ENCODE measurements at regions not wholly inside any gene's neighbourhood (a gene's known extent, or its start where the extent isn't known, plus 50 kb on each side); places are given as distances from the start of the nearest gene placed in this dataset.
A peak's percentile ranks its signal among the peaks of the same experiment; 100 is the strongest.

DNA sequence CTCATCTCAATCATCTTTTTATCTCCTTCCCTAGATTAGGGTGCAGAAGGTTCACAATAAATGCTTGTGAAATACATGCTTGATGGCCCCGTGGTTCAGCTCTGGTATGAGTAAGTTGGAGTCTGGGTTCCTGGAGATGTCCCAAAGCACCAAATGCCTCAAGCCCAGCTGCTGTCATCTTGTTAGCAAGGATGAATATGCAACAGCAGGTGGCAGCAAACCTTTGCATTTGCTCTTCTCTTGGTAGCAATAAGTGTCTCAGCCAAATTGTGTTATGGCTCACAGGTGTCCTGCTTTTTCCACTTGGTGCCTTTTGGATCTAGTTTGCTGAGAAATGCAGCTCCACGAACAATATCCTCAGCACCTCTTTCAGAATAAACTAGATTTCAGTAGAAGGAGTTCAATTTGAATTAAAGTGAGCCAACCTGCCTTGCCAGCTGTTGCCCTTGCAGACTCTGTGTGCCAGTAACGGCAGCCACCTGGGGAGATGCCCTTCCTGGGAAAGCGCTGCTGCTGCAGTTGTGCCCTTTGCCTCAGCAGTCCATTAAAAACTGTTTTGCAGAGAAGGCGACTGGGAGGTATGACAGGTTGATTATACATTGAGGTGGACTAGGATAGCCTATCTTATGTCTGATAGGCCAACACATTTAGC is 417.3 kb downstream of the SNAPC1 start:
- peak; percentile 46 for DNase-seq
- ATAC-seq, result peak; percentile 67 to 74
- intact Hi-C loops (cut with DNase I), result loop anchor here (5.0 kb wide), 3 partner anchors 863 to 1098 kb away; no protein-coding TSS in a partner anchor

DNA sequence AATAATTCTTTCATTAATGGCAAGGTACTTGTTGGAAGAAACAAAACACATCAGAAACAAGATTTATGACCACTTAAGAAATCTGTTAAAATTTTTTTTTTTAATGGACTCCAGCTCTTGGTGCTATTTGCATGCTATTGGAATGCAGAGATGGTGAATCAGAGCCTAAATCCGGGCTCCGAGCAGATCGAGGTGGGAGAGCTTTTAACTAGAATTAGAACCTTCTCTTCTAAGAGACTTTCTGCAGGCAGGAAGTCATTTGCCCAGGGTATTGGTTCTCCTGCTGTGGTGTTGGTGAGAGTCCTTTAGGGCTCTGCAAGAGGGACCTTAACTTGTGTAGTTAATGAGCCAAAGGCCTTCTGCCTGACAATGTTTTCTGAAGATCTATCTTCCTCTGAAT is 419.4 kb downstream of the SNAPC1 start:
- intact Hi-C loops (cut with DNase I), result loop anchor here in 1 of 2 donors (5.0 kb wide), 1 partner anchor 1091 kb away; no protein-coding TSS in a partner anchor
- DNase-seq, result no peak
- no peak for ATAC-seq

GRCh38 chr14:62185078-62185477 is 422.9 kb downstream of the SNAPC1 start:
- no peak for DNase-seq
- intact Hi-C loops (cut with DNase I), result no loop called here
- ATAC-seq, result no peak

- intact Hi-C loops (cut with DNase I), result no loop called here
- ATAC-seq (no peak), DNase-seq (no peak)
Observed at GRCh38 chr14:62187265-62187664, 425.0 kb downstream of the SNAPC1 start.

- DNase-seq (peak; percentile 34), ATAC-seq (peak in 1 of 2 donors; percentile 86)
- intact Hi-C loops (cut with DNase I), result no loop called here
Observed at GRCh38 chr14:62189698-62190097, 427.5 kb downstream of the SNAPC1 start.

DNA sequence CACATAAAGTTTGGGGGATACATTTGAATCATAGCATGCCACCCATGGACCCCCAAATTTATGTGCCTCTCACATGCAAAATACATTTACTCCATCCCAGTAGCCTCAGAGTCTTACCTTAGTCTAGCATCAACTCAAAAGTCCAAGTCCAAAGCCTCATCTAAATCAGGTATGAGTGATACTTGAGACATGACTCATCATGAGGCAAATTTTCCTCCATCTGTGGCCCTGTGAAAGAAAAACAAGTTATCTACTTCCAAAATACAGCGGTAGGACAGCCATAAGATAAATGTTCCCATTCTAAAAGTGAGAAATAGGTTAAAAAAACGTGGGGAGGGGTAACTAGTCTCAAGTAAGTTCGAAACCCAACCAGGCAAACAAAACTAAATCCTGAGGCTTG is 444.2 kb downstream of the SNAPC1 start:
- DNase-seq (no peak), ATAC-seq (no peak)
- intact Hi-C loops (cut with DNase I), result no loop called here

- no peak for DNase-seq
- intact Hi-C loops (cut with DNase I), result no loop called here
- no peak for ATAC-seq
Observed at GRCh38 chr14:62209287-62209899, 447.2 kb downstream of the SNAPC1 start.

DNA sequence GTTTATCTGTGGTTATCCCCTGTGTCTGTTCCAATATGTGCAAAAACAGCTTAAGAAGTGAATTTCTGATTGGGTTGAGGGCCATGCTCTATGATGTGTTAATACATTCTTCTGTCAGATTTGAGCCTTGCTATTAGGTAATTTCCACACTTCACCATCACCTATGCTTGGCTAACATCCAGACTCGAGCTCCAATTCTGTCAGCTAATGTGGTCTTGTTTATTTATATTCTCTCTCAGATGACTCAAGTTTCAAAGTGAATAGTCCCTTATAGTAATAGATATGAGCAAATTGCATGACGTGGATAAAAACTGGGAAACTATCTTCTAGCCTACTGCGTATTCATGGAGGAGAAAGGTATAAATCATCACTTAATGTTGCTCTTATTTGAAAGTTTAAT is 451.3 kb downstream of the SNAPC1 start:
- ATAC-seq (peak; percentile 41 to 65), DNase-seq (no peak)
- intact Hi-C loops (cut with DNase I), result no loop called here

GRCh38 chr14:62216121-62216520 is 453.9 kb downstream of the SNAPC1 start:
- no peak for DNase-seq
- no peak for ATAC-seq

GRCh38 chr14:62234849-62235248 is 472.6 kb downstream of the SNAPC1 start:
- ATAC-seq, result no peak
- intact Hi-C loops (cut with DNase I), result no loop called here
- DNase-seq, result no peak

More at GRCh38 chr14:62216121-62216520, 453.9 kb downstream of the SNAPC1 start:
- intact Hi-C loops (cut with DNase I), result no loop called here

DNA sequence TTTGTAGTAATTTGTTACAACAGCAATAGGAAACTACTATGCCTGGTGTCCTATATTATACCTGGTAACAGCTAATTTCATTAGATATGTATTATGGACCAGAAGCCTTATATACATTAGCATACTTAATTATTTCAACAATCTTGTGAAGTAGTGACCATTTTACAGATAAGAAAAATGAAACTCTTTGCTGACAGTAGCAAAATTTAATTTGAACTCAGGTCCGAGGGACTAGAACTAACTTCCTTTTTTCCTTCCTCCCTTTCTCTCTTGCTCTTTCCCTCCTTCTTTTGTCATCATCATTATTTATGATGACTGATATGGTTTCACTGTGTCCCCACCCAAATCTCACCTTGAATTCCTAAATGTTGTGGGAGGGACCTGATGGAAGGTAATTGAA is 482.0 kb downstream of the SNAPC1 start:
- ATAC-seq (no peak), DNase-seq (no peak)
- intact Hi-C loops (cut with DNase I), result no loop called here

DNA sequence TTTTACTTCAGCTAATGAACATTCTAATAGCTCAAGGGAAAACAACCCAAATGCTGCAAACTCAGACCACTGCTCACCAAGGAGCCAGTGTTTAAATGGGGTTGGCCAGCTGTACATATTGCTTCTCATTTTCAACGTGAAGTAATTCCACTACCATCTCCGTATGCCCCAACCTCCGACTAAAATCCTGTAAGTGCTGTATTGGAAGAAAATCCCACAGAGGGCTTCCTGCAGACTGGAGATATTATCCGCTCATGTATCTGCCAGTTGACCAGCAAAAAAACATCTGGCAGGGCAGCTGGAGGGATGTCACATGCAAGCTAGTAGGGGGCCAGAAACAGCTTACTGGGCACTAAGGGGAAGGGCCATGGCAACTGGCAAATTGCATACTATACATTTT is 485.0 kb downstream of the SNAPC1 start:
- DNase-seq (no peak), ATAC-seq (no peak)
- intact Hi-C loops (cut with DNase I), result no loop called here

DNA sequence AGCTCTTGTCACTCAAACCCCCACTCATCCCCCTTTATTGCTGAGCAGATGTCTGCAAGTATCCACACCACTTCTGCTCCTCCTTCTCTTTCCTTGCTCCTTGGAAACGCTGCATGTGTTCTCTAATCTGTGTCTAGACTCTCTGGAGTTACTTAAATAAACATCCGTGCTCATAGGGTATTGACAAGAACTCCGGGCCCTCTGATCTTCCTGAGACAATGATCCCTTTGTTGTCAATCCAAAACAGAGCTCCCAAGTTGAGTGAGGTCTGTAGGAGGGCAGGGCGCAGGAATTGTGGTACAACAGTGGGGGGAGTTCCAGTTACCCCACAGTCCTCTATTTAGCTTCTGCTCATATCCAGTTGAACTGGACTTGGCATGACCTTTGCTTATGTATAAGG is 489.0 kb downstream of the SNAPC1 start:
- ATAC-seq, result no peak
- intact Hi-C loops (cut with DNase I), result no loop called here
- DNase-seq, result no peak

DNA sequence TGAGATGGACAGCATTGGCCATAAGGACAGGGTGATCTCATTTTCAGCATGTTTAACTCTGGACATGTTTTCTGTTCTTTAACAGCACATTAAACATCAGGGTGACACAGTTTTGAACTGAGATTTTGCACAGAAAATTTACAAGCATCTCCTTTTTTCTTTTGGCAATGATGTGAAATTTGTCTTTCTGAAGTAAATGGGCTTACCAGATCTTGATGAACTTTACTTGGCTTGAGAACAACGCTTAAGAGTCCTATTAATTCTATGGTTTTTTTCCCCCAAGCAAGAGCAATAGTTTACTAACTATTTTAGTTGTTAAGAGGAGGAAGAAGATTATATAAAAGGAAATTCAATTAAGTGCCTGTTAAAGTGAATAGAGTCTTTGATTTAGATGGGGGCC is 491.0 kb downstream of the SNAPC1 start:
- no peak for DNase-seq
- intact Hi-C loops (cut with DNase I), result no loop called here
- ATAC-seq, result no peak

DNA sequence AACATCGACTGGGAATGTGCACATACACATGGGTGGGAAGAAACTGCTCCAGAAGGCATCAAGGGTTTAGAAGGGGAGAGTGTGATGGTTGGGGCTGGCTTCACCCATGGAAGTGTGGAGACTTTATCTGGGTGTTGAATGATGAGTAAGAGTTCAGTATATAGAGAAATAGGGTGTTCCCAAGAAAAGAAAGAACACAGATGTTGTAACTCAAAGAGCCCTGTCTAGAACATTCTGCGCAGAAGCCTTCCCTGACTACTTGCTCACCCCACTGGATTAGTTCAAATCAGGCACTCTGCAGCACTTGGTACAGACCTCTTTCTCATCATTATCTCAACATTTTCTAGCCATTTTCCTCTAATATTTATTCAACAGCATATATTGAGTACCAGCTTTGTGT is 491.7 kb downstream of the SNAPC1 start:
- intact Hi-C loops (cut with DNase I), result no loop called here
- DNase-seq, result no peak
- no peak for ATAC-seq

GRCh38 chr14:62269204-62269603 is 507.0 kb downstream of the SNAPC1 start:
- no peak for ATAC-seq
- intact Hi-C loops (cut with DNase I), result no loop called here
- no peak for DNase-seq

GRCh38 chr14:62270236-62270635 is 508.0 kb downstream of the SNAPC1 start:
- ATAC-seq, result no peak
- intact Hi-C loops (cut with DNase I), result no loop called here
- DNase-seq, result no peak

DNA sequence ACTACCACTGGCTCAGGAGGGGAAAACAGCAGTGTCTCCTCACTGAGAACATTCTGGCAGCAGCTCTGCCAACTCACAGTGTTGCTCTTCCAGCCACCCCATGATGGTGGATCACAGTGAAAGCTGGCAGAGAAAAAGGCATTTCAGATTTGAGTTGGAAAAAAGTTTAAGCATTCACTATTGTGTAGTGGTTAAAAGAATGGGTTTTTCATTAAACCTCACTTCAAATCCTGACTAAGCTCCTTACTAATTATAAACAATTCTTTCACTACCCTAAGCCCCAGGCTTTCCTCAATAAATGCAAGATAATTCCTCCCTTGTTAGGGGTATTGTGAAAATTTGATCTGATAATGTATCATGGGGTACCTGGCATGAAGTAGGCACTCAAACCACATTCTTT is 518.1 kb downstream of the SNAPC1 start:
- intact Hi-C loops (cut with DNase I), result no loop called here
- ATAC-seq (no peak), DNase-seq (no peak)

- no peak for DNase-seq
- intact Hi-C loops (cut with DNase I), result no loop called here
- ATAC-seq, result no peak
Observed at GRCh38 chr14:62283837-62284236, 521.6 kb downstream of the SNAPC1 start.

DNA sequence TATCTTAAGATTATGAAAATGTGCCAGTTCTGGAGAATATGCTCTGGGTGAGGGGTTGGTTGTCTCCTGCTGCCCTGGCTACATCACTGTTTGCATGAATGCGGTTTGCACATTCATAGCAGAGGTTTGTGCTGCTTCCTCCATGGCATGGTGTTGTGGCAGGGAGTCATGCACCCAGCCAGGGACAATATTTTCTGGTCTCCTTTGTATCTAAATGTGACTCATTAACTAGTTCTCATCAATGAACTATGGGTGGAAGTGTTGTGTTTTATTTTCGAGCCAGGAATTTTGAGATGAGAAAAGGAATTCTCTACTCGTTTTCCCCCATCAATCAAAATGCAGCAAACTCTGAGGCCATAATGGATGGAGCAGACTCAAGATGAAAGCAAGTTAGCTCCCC is 527.3 kb downstream of the SNAPC1 start:
- intact Hi-C loops (cut with DNase I), result no loop called here
- no peak for ATAC-seq
- no peak for DNase-seq

GRCh38 chr14:62301080-62301479 is 538.9 kb downstream of the SNAPC1 start:
- DNase-seq (no peak), ATAC-seq (peak in 1 of 2 donors; percentile 70)
- intact Hi-C loops (cut with DNase I), result no loop called here
